ENCODE measurements at regions not wholly inside any gene's neighbourhood (a gene's known extent, or its start where the extent isn't known, plus 50 kb on each side); places are given as distances from the start of the nearest gene placed in this dataset.

DNA sequence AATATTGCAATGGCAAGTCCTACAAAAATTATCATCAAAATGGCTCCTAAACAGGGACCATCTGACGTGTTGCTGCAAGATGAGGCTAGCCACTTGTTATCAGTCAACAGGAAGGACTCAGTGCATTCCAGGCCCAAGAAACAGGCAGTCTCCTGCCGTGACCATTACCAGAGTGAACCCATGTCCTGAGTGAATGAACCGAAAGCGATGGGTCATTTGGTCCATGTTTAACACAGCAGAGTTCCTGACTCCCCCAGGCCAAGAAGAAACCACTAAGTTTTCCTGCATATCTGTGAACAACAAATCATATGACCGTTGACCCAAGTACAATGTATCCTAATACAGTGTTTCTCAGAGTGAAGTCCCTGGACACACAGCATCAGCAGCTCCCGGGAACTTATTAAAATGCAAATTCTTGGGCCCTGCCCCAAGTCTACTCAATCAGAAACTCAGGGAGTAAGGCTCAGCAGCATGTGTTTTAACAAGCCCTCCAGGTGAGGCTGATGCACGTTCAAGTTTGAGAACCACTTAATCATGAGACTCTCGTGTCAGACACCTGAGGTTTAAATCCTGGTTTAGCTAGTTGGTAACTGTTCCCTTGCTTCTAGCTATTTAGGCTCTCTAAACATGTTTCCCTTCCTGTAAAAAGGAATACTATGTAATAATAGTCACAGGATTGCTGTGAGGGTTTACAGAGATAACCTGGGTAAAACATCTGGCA, 429.4 kb upstream of the MAF start:
- DNase-seq, result no peak

DNA sequence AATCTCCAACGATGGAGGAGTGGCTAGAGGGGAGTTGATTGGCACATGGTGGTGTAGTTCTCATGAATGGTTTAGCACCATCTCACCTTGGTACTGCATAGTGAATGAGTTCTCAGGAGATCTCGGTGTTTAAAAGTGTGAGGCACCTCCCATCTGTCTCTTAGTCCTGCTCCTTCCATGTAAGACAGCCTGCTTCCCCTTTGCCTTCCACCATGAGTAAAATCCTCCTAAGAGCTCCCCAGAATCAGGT, 428.8 kb upstream of the MAF start:
- DNase-seq, result no peak

DNA sequence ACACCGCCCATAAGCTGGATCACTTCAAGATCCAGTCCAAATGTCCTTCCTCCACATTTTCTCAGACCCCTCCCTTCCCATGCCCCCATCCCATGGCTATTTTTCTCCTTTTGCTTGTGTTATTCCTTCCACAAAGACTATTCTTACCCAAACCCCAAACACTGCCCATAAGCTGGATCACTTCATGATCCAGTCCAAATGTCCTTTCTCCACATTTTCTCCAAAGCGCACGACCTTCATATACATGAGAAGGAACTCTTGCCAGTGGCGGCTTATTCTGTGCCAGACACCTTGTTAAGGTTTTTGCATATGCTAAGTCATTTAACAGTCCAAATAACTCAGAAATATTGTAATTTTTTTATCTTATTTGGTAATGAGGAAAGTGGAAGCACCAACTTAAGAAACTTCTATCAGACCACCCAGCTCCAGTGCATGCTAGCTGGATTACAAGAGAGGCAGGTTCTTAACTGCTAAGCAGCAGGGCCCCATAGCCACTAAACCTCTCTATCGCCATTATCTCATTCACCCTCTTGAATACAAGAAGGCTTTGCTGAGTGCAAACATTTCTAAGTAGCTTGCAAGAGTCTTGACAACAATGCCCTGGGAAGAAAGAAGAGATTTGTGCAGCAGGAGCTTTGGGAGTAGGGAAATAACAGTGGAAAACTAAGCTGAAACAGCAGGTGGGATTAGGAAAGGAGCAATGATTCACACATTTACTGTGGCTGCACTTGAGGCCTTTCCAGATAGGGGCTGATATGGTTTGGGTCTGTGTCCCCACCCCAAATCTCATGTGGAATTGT, 428.2 kb upstream of the MAF start:
- no peak for DNase-seq

DNA sequence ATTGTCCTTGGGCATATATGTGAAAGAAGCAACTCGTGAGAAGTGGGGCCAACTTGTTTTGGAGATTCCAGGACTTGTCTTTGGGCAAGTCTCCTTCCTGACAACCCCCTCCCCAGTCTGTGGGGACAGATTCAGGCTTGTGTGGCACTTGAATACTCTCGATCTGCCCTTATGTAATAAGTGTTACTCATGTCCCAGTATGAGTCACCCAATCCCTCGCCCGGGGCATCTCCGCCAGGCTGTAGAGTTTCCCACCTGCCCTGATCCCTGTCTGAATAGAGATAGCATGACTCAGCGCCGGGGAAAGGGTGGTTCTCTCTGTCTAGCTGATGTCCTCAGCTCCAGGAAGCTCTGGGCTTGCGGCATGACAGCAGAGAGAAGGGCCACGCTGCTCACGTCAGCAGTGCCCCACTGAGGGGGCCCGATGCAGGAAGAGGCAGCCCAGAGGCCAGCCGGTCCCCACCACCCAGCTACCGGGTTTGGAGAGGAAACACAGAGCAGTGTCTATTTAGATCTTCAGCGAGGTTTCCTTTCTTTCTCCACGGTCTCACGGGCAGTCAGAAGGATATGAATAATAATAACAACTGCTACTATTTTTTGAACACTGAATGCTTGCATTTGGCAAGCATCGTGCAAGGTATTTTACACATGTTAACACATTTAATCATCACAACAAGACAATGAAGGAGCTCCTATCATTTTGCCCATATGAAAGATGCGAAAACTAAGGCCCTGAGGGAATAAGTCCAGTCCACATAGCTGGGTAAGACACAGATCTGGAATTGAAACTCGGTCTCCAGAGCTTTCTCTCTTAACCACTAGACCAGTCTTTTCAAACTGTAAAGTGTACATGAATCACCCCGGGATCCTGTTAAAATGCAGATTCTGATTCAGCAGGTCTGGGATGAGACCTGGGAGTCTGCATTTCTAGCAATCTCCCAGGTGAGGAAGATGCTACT, 426.7 kb upstream of the MAF start:
- peak; percentile 28 for DNase-seq

DNA sequence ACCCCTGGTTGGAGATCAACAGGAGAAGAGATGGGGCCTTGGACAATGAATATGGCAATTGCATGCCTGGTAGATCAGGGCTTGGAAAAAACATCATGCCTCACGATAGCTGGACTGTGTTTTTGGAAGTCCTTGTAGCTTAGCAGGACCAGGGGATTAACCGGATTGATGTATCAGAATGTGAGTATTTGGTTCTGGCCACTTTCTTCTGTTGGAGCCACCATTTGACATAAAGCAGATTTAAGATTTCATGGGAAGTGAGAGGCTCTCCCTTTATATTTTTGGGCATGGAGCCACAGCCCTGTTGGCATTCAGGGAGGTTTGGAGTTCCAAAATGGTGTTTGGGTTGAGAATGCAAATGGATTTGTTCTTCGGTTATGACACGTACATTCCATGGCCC, 424.7 kb upstream of the MAF start:
- DNase-seq, result no peak

DNA sequence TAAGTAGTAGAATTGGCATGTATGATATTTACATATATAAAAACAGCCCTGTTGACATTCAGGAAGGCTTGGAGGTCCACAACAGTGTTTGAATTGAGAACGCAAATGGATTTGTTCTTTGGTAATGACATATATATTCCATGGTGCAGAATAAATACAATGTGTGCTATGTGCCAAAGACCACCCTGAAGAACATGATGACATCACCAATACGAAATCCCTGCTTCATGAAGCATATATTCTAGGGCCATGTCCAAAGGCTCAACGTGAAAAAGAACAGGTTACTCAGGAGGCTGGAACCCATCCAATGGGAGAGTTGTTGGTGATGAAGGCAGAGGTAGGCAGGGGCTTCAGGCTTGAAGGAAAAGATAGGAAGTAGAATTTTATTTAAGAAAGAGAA, 423.9 kb upstream of the MAF start:
- no peak for DNase-seq

DNA sequence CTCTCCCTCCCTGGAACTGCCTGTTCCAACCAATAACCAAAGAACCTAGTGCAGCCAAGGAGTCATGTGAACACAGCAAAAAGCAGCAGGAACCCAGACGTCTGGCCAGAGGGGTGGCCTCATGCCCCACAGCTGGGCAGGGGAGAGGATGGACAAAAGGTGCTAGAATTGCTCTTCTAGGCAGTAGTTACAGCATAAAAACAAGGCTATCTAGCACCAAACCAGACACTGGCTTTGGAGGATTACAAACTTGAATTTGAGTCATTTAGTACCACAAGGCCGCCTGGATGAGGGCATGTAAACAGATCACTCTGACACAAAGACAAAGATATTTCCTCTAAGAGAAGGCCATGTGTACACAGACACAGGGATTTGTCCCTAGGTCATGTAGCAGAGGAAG, 423.3 kb upstream of the MAF start:
- DNase-seq, result no peak

DNA sequence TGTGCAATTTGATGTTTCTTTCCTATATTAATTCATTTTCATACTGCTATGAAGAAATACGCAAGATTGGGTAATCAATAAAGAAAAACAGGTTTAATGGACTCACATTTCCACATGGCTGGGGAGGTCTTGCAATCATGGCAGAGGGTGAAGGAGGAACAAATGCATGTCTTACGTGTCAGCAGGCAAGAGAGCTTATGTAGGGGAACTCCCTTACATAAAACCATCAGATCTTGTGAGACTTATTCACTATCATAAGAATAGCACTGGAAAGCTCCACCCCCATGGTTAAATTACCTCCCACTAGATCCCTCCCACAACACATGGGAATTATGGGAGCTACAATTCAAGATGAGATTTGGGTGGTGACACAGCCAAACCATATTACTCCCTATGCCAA, 418.9 kb upstream of the MAF start:
- no peak for DNase-seq

DNA sequence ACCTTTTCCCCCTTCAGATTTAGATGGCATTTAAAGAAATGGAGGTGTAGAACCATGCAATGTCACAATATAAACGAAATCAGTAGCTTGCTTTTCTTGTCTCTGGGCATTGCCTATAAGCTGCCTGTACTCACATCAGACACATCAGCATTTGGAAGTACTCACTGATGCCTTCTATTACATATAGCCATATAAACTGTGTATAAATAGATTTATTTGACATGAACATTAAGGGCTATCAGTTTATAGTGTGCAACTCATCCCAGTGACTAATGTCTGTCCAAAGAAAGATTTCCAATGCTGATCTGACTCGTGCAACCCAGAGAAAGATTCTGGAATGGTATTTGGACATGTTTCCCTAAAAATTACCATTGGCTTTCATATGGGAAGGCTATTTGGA, 417.9 kb upstream of the MAF start:
- no peak for DNase-seq

DNA sequence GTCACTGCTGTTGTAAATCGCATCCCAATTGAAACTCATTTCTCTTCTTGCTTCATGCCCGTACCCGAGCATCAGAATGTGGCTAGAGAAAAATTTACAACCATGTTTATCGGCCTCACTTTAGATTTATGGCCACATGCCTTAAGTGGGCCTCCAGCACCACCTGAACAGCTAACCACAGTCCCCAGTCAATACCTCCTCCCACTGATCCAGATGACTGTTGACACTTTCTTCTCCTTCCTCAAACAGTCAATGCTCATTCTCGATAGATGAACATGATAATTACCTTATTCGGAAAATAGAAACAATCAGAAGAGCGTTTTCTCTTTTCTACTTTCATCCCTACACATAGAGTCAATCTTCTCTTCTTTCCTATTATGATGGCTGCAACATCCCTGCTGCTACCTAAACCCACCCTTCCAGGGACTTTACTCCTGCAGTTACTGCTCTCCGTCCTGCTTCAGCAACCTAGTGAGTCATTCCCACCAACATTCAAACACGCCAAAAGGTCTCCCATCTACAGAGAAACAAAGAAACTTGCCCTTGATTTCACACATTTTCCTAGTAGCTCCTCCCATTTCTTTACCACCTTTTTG, 416.3 kb upstream of the MAF start:
- DNase-seq, result no peak

DNA sequence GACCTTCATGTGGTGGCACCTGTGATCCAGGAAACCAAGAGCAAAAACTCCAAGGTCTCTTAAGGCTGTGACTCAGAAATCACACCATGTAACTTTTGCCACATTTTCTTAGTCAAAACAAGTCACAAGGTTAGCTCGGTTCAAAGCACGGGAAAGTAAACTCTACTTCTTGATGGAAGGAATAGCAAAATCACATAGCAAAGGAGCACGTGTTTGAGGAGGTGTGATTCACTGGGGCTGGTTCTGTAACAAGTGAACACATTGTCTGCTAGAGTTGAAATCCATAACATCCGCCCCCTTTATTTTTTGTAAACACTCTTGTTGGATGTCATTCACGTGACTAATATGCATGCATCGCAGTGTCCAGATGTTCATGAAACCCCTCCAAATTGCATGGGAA, 415.0 kb upstream of the MAF start:
- DNase-seq, result no peak

DNA sequence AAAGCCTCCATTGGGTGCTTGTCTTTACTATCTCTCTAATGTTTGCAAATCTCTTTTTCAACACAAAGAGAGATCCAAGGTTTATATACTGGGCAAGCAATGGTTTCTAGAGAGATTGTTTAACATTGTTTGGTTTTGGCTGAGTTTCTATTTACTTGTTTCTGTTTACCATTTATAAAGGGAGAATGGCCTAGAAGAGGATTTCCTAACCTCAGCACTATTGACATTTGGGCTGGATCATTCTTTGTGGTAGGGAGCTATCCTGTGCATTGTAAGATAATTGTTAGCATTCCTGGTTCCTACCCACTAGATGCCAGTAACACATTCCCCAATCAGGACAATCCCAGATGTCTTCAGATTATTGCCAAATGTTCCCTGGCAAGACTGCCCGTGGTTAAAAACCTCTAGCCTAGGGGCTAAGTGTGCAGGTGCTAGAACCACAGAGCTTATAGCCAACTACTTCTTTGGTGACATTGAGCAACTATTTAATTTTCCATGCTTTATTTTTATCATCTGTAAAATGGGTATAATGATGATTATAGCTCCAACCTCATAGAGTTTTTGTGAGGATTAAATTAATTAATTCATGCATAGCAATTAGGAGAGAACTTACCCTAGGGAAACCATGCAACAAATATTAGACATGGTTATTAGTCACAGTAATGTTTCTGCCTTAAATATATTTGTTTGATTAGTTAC, 413.9 kb upstream of the MAF start:
- DNase-seq, result no peak

DNA sequence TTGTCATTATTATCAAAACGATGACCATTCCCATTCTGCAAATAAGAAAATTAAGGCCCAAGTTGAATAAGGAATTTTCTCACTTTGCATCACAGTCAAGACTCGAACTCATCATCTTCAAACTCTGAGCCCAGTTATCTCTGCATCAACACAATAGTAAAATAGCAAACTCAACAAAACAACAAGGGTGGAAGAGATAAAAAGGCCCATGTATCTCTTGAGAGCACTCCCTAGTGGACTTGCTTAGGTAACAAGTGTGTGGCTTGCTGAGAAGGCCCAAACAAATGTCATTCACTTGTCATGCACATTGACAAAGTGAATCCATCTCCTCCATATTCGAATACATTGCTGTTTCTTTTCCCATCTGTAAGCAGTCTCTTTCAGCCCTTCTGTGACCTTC, 412.0 kb upstream of the MAF start:
- no peak for DNase-seq

DNA sequence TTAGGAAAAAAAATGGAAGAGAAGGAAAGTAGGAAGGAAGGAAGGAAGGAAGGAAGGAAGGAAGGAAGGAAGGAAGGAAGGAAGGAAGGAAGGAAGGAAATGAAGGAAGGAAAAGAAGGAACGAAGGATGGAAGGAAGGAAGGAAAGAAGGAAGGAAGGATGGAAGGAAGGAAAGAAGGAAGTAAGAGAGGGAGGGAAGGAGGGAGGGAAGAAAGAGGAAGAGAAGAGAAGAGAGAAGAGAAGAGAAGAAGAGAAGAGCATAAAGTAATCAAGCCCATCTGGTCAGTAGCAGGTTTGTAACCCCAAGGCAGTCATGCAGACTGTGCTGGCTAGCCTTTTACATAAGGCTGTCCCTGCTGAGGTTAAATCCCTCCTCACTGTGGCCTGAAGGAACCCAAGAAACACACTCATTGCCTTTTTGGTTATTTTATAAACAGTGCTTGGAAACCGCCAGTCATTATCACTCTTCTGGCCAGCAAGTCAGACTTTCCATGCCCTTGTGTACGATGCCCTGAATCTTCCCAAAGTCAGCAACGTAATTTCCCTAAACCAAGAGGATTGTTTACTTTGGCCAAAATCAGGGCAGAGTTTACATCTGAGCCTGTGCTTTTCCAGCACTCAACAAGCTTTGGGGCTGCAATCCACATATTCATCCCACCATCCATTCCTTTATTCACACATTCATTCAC, 409.6 kb upstream of the MAF start:
- no peak for DNase-seq

DNA sequence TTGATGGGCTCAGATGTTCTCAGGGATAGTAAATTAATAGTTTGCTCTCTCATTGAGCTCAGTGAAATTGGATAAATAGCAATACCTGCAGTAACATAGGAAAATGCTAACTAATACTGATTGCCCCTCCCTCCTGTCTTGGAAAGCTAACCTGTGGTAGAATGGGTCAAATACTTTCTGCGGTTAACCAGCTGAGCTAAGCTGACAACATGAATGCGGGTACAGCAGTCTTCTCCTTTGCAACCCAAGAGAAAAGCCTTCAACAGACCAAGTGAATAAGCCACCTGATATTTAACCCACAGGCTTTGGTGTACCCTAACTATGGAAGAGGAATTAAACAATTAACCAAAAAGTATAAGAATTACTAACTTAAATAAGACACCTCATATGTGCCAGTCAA, 408.3 kb upstream of the MAF start:
- no peak for DNase-seq

DNA sequence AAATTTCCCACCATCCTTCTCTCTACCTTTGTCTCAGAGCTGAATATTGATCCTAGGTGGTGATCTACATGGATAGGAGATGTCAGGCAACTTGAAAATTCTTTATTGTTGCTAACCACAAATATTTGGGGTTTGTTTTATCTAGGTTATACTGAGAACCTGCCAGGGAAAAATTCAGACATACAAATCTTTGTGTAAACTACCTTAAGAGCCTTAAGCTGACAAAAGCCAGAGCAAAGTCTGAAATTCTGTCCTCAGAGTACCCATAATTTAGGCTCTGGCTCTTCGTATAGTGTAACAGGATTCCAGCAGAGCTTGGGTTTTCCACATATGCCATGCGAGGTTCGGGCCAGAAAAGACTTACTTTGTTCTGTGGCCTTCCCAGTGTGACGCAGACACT, 406.7 kb upstream of the MAF start:
- DNase-seq, result no peak

DNA sequence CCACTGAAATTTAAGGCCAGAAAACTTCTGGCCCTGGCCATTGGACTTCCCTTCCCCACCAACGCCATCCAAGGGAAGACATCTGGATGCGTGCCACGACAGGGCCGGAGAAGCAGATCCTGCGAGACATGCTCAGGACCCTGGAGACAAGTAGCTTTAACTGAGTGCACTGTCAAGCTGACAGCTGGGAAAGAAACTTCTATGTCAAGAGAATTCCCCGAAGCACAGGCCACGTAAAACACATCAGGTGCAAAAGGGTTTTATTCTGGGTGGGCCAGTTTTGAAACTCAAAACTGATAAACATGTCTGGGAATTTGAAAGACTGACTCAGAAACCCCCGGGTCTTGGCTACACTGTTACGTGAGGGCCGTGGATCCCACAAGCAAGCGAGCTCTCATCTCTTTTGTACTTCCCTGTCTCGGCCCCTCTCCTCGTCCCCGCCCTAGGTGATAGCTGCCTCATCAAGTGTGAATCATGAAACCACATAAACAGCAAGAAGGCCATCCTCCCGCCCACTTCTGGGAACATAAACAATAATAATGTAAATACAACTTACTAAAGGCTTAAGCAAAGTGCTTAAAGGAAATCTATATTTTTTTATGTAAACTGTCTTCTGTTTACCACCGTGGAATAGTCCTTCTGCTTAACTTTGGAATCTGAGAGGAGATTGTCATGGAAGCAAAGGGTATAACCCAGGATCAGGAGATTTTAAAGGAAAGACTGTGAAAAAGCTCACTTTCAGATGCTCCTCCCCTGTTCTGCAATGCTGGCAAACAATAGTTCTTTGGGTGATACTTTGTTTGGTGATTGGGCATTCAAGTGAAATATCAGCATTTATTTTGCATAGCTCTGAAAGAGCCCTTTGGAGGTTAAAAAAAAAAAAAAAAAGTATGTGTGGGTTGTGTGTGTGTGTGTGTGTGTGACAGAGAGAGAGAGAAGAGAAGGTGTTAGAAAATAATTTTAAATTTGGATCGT, 406.0 kb upstream of the MAF start:
- no peak for DNase-seq

DNA sequence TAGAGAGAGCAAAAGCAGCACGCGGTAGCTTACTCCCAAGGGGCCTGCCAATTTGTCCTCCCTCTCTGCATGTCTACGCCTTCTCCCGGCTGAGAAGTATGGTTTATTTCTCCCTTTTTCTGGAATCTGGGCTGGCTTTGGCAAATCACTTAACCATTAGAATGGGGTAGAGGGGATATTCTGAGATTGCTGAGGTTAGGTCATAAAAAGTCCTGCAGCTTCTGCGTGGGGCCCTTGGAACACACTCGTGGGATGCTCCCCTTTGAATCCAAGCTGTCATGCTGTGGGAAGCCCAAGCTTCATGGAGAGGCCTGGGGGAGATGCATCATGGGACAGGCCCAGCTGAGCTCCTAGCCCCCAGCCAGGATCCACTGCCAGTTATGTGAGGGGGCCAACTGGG, 403.6 kb upstream of the MAF start:
- no peak for DNase-seq

DNA sequence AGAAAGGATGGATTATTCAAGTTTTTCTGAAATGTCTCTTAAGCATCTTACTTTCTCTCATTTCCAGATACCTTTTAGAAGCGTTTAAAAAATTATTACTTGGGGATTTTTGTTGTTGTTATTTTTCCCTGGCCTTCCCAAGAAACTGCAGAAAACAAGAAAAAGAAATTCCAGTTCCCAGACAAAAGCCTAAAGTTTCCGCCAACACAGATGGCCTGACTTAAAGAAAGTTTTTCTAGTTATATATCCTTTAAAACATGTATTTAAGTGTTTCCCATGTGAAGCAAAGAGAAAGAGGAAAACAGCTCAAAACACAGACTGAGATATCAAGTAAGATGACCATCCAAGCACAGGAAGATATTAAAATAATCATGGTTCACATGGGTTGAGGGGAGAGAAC, 401.7 kb upstream of the MAF start:
- DNase-seq, result no peak

DNA sequence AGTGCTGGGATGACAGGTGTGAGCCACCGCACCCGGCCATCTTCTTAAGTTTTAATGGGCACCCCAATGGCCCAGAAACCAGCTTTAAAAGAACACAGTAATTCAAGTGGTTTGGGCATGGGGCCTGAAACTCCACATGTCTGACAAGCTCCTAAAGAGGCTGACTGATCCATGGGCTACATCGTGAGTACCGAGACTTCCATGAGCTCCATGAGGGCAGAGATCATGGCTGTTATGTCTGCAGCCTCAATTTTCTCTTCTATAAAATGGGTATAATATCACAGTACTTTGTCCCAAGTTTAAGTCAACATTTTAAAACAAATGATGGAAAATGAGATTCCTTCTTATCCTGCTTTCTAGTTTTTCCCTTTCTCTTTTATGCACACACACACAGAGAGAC, 397.6 kb upstream of the MAF start:
- DNase-seq, result no peak

DNA sequence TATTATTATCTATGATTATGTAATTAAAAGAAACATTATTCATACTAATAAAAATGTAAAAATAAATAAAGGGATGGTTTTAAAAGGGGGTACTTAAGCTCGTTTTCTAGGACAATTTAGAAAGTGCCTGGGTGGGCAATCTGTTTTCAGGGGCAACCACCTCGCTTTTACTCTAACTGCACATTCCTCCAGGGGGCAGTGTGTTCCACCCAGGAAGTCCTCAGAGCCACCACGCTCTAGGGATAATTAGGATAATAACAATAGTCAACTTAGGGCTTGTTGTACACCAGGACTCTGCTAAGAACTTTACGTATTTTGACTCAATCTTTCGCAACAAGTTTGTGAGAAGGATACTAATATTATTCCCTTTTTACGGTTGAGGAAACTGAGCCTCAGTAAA, 396.7 kb upstream of the MAF start:
- DNase-seq, result no peak

Measured in activated CD4-positive, alpha-beta T cell treated with anti-CD3 and anti-CD28 coated beads for 1 hour (primary cell).